ENCODE measurements at regions not wholly inside any gene's neighbourhood (a gene's known extent, or its start where the extent isn't known, plus 50 kb on each side); places are given as distances from the start of the nearest gene placed in this dataset.

GRCh38 chr20:22824077-22824476, 211.0 kb upstream of the SSTR4 start:
- H3K27me3 ChIP-seq (replicated peaks in 1 of 7): no peaks in the 10 kb centered on the region
- 66 to 82% (median 72%) methylated on average over 3 of the region's 3 CpGs for WGBS, 5 donors
- H3K4me3 ChIP-seq: no peak overlapping the region
- TF ChIP-seq POLR2A (IDR thresholded peaks at IDR 0.05) (no peak), CTCF (IDR thresholded peaks at IDR 0.05 in 8 of 11, conservative IDR thresholded peaks at IDR 0.05 in 3 of 11) (no peak), POLR2AphosphoS5 (IDR thresholded peaks at IDR 0.05) (no peak)
- no peaks in the 10 kb centered on the region for H3K9me3 ChIP-seq
- H3K36me3 ChIP-seq: no peaks in the 10 kb centered on the region
- intact Hi-C loops (cut with DNase I; ENCODE audit: low total_unique reads): no loop called here
- H3K27ac ChIP-seq: no peak overlapping the region
- no peak for DNase-seq
- no peaks in the 10 kb centered on the region for H3K4me1 ChIP-seq

- 86 to 98% (median 88%) methylated on average over 3 of the region's 3 CpGs for WGBS, 5 donors
Observed at GRCh38 chr20:22825076-22825475, 210.0 kb upstream of the SSTR4 start.

DNA sequence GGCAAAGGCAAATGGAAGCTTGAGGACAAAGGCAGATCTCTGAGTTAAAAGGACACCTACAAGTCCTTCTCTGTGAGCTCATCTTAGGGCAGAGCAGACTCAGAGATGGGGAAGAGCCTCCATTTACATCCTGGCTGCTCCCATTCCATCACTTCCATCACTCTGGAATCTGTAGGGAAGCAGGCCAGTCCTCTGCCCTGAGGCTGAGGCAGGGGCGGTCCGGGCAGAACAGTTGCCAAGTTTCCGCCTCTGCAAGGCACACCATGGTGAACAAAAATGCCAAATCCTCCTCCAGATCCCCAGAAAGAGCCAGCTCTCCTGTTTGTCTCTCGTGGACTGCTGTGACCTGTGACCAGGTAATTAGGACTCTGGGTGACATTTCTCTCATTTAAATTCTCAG, 209.6 kb upstream of the SSTR4 start:
- TF ChIP-seq CTCF (IDR thresholded peaks at IDR 0.05 in 8 of 11, conservative IDR thresholded peaks at IDR 0.05 in 3 of 11) (no peak), POLR2AphosphoS5 (IDR thresholded peaks at IDR 0.05) (no peak), POLR2A (IDR thresholded peaks at IDR 0.05) (no peak)
- Histone ChIP-seq H3K4me3 (no peak overlapping the region), H3K4me1 (no peaks in the 10 kb centered on the region), H3K36me3 (no peaks in the 10 kb centered on the region), H3K27ac (no peak overlapping the region), H3K27me3 (replicated peaks in 1 of 7) (no peaks in the 10 kb centered on the region), H3K9me3 (peaks cover 0 to under 1% (median 0%) of the 10 kb centered on the region in 8 donors)
- intact Hi-C loops (cut with DNase I; ENCODE audit: low total_unique reads): no loop called here
- no peak for DNase-seq
- 80 to 93% (median 83%) methylated on average over 2 to 4 of the region's 4 CpGs for WGBS, 5 donors

More at GRCh38 chr20:22825076-22825475, 210.0 kb upstream of the SSTR4 start:
- Histone ChIP-seq H3K4me1 (no peaks in the 10 kb centered on the region), H3K4me3 (no peak overlapping the region), H3K27me3 (replicated peaks in 1 of 7) (no peaks in the 10 kb centered on the region), H3K27ac (no peak overlapping the region), H3K36me3 (no peaks in the 10 kb centered on the region), H3K9me3 (no peaks in the 10 kb centered on the region)
- intact Hi-C loops (cut with DNase I; ENCODE audit: low total_unique reads): no loop called here
- no peak for DNase-seq
- TF ChIP-seq POLR2AphosphoS5 (IDR thresholded peaks at IDR 0.05) (no peak), POLR2A (IDR thresholded peaks at IDR 0.05) (no peak), CTCF (IDR thresholded peaks at IDR 0.05 in 8 of 11, conservative IDR thresholded peaks at IDR 0.05 in 3 of 11) (no peak)

GRCh38 chr20:22826306-22827230, 208.5 kb upstream of the SSTR4 start:
- no peak overlapping the region for H3K4me3 ChIP-seq
- intact Hi-C loops (cut with DNase I; ENCODE audit: low total_unique reads): no loop called here
- 79 to 90% (median 81%) methylated on average over 8 of the region's 8 CpGs for WGBS, 5 donors

More at GRCh38 chr20:22826306-22827230, 208.5 kb upstream of the SSTR4 start:
- H3K27me3 ChIP-seq (replicated peaks in 1 of 7): no peaks in the 10 kb centered on the region
- H3K9me3 ChIP-seq: peaks cover 0 to 7% (median 0%) of the 10 kb centered on the region in 8 donors
- H3K4me1 ChIP-seq: no peaks in the 10 kb centered on the region
- no peaks in the 10 kb centered on the region for H3K36me3 ChIP-seq
- no peak for TF ChIP-seq CTCF (IDR thresholded peaks at IDR 0.05 in 8 of 11, conservative IDR thresholded peaks at IDR 0.05 in 3 of 11)
- DNase-seq: no peak
- no peak overlapping the region for H3K27ac ChIP-seq
